GM21447 (cell line): ENCODE measurements at regions not wholly inside any gene's neighbourhood (a gene's known extent, or its start where the extent isn't known, plus 50 kb on each side); places are given as distances from the start of the nearest gene placed in this dataset.
A peak's percentile ranks its signal among the peaks of the same experiment; 100 is the strongest.
"Not testable (repeated sequence)": the region's sequence is repeated elsewhere in the genome, so short reads cannot be mapped to it uniquely, and the experiment has no call there.

Experiments used
- ATAC-seq: cut with Tn5 transposase; IDR thresholded peaks from one replicate; pipeline ENCODE4 v1.9.1; 2021; ENCODE audit not compliant: unreplicated experiment

- no peak for ATAC-seq
Measured at GRCh38 chr12:102344691-102345090, 135.7 kb downstream of the IGF1 start.

- ATAC-seq = no peak
Measured at GRCh38 chr12:102343361-102344121, 136.8 kb downstream of the IGF1 start.

GRCh38 chr12:102342281-102343006 lies 137.9 kb downstream of the IGF1 start:
- ATAC-seq = no peak

- ATAC-seq = no peak
Measured at GRCh38 chr12:102334765-102335164, 137.1 kb upstream of the PMCH start.

- ATAC-seq = no peak
Measured at GRCh38 chr12:102331419-102331818, 133.8 kb upstream of the PMCH start.

DNA sequence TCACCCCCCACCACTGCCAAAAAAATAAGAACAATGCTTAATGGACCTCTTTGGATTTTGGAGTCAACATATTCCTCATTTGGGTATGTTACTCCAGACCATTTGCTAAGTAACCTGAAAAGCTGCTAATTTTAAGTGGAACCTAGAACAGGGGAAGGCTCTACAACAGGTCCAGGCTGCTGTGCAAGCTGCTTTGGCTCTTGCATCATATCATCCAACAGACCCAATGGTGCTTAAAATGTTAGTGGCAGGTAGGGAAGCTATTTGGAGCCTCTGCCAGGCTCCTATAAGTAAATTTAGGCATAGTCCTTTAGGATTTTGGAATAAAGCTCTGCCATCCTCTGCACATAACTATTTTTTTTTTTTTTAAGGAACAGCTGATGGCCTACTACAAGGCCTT lies 132.2 kb upstream of the PMCH start:
- no peak for ATAC-seq

DNA sequence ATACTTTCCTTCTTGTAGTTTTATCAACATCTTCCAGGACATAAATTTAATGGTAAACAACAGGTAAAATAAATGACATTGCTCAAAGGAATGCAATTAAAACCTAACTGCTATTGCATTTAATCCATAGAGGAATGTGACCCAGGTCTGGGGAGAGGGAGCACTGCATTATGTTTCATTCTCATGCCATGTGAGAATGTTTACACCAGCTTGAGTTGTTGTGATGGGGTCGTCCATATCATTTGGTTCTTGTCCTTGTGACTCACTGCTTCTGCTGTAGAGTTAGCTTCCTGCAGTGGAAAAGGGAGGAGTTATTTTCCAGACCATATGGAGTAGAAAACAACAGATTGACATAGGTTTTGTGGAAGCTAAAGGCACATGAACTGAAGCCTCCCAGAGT lies 129.3 kb upstream of the PMCH start:
- no peak for ATAC-seq

DNA sequence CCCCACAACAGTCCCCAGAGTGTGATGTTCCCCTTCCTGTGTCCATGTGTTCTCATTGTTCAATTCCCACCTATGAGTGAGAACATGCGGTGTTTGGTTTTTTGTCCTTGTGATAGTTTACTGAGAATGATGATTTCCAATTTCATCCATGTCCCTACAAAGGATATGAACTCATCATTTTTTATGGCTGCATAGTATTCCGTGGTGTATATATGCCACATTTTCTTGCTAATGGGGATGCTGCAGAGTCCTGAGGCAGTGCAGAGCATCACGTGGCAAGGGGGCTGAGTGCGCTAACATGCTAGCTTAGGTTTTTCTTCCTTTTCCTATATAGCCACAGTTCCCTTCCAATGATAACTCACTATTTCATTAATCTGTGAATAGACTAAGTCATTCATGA lies 127.5 kb upstream of the PMCH start:
- ATAC-seq = not testable (repeated sequence)

- ATAC-seq = no peak
Measured at GRCh38 chr12:102323799-102324198, 126.2 kb upstream of the PMCH start.

- ATAC-seq = no peak
Measured at GRCh38 chr12:102322254-102322653, 124.6 kb upstream of the PMCH start.

DNA sequence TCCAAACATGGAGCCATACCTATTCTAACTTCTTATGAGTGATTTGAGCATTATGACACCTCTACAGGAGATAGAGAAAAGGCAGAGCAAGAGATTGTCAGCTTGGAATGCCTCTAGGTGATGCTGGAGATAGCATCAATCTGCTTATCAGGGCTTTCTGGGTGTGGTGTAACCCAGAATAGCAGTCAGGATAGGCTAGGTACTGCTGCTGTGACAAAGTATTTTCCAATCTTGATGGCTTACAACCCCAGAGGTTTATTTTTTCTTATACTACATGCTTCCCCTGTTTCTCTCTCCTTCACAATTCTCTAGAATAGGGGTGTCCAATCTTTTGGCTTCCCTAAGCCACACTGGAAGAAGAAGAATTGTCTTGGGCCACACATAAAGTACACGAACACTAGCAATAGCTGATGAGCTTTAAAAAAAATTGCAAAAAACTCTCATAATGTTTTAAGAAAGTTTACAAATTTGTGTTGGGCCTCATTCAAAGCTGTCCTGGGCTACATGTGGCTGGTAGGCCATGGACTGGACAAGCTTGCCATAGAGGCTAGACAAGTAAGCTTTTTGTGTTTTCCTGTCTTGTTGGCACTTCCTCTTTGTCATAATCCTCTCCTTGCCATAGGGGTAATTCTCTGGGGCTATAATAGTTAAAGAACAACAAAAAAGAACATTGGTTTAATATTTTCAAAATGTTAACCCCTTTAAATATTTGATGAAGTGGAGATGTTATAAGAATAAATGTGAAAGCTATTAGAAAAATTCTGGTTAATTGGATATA lies 123.9 kb upstream of the PMCH start:
- no peak for ATAC-seq

- ATAC-seq = no peak
Measured at GRCh38 chr12:102317155-102317554, 119.5 kb upstream of the PMCH start.

- ATAC-seq = no peak
Measured at GRCh38 chr12:102316723-102317122, 119.1 kb upstream of the PMCH start.

DNA sequence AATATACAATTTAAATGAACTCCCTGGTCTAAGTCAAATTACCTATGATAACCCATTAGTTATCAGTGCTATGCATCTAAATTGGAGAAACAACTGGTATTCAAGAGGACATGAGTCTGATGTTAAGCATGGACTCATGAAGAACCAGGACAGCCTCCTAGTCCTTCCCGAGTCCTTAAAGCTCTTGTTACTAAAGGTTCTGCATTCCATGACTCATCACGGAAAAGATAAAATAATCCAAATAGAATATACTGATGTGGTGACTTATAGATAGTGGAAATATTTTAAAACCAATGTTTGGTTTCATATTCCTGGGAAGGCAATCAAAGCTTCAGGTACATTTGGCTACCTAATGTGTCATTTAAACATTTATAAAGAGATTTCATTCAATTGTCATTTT lies 117.2 kb upstream of the PMCH start:
- no peak for ATAC-seq

DNA sequence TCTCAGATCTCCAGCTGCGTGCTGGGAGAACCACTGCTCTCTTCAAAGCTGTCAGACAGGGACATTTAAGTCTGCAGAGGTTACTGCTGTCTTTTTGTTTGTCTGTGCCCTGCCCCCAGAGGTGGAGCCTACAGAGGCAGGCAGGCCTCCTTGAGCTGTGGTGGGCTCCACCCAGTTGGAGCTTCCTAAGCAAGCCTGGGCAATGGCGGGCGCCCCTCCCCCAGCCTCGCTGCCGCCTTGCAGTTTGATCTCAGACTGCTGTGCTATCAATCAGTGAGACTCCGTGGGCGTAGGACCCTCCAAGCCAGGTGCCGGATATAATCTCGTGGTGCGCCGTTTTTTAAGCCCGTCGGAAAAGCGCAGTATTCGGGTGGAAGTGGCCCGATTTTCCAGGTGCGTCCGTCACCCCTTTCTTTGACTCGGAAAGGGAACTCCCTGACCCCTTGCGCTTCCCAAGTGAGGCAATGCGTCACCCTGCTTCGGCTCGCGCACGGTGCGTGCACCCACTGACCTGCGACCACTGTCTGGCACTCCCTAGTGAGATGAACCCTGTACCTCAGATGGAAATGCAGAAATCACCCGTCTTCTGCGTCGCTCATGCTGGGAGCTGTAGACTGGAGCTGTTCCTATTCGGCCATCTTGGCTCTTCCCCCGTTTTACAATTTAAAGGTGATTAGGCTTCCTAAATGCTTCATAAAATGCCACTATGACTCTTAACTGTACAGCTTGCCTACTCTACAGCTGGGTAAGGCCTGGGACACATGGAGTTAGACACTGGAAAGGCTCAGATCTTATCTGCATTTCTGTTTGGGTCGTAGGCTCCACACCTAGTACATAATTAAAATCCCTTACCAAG lies 115.7 kb upstream of the PMCH start:
- ATAC-seq = not testable (repeated sequence)

GRCh38 chr12:102305486-102305885 lies 107.9 kb upstream of the PMCH start:
- no peak for ATAC-seq

- not testable (repeated sequence) for ATAC-seq
Measured at GRCh38 chr12:102304667-102305066, 107.0 kb upstream of the PMCH start.

DNA sequence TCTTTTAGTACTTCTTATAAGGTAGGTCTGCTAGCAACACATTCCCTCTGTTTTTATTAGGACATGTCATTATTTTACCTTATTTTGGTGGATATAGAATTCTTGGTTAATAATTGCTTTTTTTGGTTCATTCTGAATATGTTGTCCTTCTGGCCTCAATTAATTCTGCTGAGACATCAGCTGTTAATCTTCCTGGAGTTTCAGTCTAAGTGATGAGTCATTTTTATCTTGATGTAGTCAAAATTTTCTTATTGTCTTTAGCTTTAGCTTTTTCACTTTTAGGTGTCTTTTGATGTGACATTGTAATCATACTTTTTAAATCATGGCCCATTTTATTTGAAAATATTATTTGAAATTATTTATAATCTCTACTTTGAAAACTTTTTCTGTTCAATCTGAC lies 104.9 kb upstream of the PMCH start:
- no peak for ATAC-seq

DNA sequence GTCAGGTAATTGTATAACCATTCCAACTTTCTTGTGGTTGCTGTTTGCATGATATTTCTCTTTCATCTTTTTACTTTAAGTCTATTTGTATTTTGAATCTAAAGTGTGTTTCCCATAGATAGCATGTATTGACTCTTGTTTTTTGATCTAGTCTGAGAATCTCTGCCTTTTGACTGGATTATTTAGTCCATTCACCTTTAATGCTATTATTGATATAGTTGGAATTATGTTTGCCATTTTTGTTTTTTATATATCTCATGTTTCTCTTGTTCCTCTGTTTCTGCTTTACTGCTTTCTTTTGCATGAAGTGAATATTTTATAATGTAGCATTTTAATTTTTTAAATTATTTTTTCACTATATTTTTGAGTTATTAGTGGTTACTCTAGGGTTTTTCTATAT lies 103.9 kb upstream of the PMCH start:
- no peak for ATAC-seq

GRCh38 chr12:102300824-102301461 lies 103.3 kb upstream of the PMCH start:
- ATAC-seq = peak; percentile 98
